ENCODE measurements at regions not wholly inside any gene's neighbourhood (a gene's known extent, or its start where the extent isn't known, plus 50 kb on each side); places are given as distances from the start of the nearest gene placed in this dataset.

DNA sequence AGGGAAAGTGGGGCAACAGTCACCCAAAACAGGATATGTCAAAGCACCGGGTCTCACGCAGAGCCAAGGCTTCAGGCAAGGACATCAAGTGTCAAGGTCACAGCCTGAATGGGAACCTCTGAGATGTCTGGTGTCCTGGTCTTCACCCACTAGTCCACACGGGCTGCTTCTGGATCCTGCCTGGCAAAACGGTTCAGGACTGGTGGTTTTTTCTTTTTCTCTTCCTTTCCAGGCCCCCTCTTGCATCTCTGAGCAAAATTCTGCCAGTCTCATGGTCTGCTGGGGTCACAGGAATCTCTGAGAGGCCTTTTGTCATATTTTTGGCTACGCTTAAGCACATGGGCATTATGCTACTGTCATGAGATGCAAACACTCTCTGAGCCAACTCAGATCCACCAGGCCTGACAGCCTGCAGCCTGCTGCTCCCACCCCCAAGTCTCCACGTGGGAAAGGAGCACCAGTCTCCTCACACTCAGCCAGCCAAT lies 518.2 kb upstream of the ZEB2 start:
- no peak overlapping the region for H3K4me3 ChIP-seq (ENCODE audit: low read depth, low read length)
- DNase-seq (ENCODE audit: low read depth in 4 of 6, low spot score in 6 of 6): no peak
- H3K9me3 ChIP-seq (ENCODE audit: control insufficient read depth, insufficient read depth, low read length): no peaks in the 10 kb centered on the region
- WGBS (ENCODE audit: insufficient coverage): 98% methylated on average over 5 of the region's 6 CpGs
- H3K27me3 ChIP-seq (ENCODE audit: control insufficient read depth, insufficient read depth, low read length): no peaks in the 10 kb centered on the region
- H3K27ac ChIP-seq (ENCODE audit: low read depth, low read length): peak overlapping the region; percentile 18
- no peaks in the 10 kb centered on the region for H3K36me3 ChIP-seq (ENCODE audit: control insufficient read depth, insufficient read depth, low read length)
- H3K4me1 ChIP-seq (ENCODE audit: control insufficient read depth, insufficient read depth, low read length): peaks cover 5% of the 10 kb centered on the region

DNA sequence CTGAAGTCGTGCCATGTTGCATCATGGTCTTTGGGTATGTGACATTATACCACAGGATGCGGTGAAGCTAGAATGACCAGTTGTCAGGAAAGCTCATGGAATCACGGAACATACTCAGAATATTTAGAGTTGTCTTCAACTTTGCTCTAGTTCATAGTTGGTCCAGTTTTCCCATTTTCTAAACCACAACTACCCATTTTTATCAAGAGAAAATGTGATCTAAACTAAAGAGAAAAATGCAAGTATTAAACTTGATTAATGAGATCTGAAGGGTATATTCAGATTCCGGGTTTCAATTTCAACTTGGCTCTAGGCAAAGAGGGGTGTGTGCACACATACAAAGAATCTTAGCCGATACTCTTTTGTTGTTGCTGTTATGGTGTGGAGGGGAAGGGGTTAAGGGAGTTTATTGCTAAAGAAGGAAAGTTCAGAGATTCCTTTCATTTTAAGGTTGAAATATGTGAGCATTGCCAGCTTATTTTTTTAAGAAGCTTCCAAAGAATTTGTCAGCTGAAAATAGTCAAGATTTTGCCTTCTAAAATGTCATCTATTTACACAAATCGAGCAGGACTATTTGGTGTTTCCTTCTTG lies 516.6 kb upstream of the ZEB2 start:
- H3K36me3 ChIP-seq (ENCODE audit: control insufficient read depth, insufficient read depth, low read length): no peaks in the 10 kb centered on the region
- no peak overlapping the region for H3K4me3 ChIP-seq (ENCODE audit: low read depth, low read length)
- no peaks in the 10 kb centered on the region for H3K9me3 ChIP-seq (ENCODE audit: control insufficient read depth, insufficient read depth, low read length)
- peaks cover 5% of the 10 kb centered on the region for H3K4me1 ChIP-seq (ENCODE audit: control insufficient read depth, insufficient read depth, low read length)
- H3K27me3 ChIP-seq (ENCODE audit: control insufficient read depth, insufficient read depth, low read length): no peaks in the 10 kb centered on the region
- no peak for DNase-seq (ENCODE audit: low read depth in 4 of 6, low spot score in 6 of 6)
- 50% methylated on average over 1 of the region's 6 CpGs for WGBS (ENCODE audit: insufficient coverage)
- H3K27ac ChIP-seq (ENCODE audit: low read depth, low read length): no peak overlapping the region

- Histone ChIP-seq H3K27me3 (ENCODE audit: control insufficient read depth, insufficient read depth, low read length) (no peaks in the 10 kb centered on the region), H3K27ac (ENCODE audit: low read depth, low read length) (no peak overlapping the region), H3K36me3 (ENCODE audit: control insufficient read depth, insufficient read depth, low read length) (no peaks in the 10 kb centered on the region), H3K4me3 (ENCODE audit: low read depth, low read length) (no peak overlapping the region), H3K4me1 (ENCODE audit: control insufficient read depth, insufficient read depth, low read length) (peaks cover 5% of the 10 kb centered on the region), H3K9me3 (ENCODE audit: control insufficient read depth, insufficient read depth, low read length) (no peaks in the 10 kb centered on the region)
- no CpG with 5 or more reads among the region's 1 CpG for WGBS (ENCODE audit: insufficient coverage)
- DNase-seq (ENCODE audit: low read depth in 4 of 6, low spot score in 6 of 6): no peak
These were observed 514.6 kb upstream of the ZEB2 start for GRCh38 chr2:145034511-145034910.

- H3K4me3 ChIP-seq (ENCODE audit: low read depth, low read length): no peak overlapping the region
- peaks cover 5% of the 10 kb centered on the region for H3K4me1 ChIP-seq (ENCODE audit: control insufficient read depth, insufficient read depth, low read length)
- H3K9me3 ChIP-seq (ENCODE audit: control insufficient read depth, insufficient read depth, low read length): no peaks in the 10 kb centered on the region
- H3K27ac ChIP-seq (ENCODE audit: low read depth, low read length): no peak overlapping the region
- H3K36me3 ChIP-seq (ENCODE audit: control insufficient read depth, insufficient read depth, low read length): no peaks in the 10 kb centered on the region
- WGBS (ENCODE audit: insufficient coverage): 100% methylated on average over 1 of the region's 1 CpG
- no peaks in the 10 kb centered on the region for H3K27me3 ChIP-seq (ENCODE audit: control insufficient read depth, insufficient read depth, low read length)
- DNase-seq (ENCODE audit: low read depth in 4 of 6, low spot score in 6 of 6): no peak
These were observed 513.5 kb upstream of the ZEB2 start for GRCh38 chr2:145033438-145033837.

- Histone ChIP-seq H3K4me1 (ENCODE audit: control insufficient read depth, insufficient read depth, low read length) (no peaks in the 10 kb centered on the region), H3K27ac (ENCODE audit: low read depth, low read length) (no peak overlapping the region), H3K4me3 (ENCODE audit: low read depth, low read length) (no peak overlapping the region), H3K36me3 (ENCODE audit: control insufficient read depth, insufficient read depth, low read length) (no peaks in the 10 kb centered on the region), H3K9me3 (ENCODE audit: control insufficient read depth, insufficient read depth, low read length) (no peaks in the 10 kb centered on the region), H3K27me3 (ENCODE audit: control insufficient read depth, insufficient read depth, low read length) (no peaks in the 10 kb centered on the region)
- no peak for DNase-seq (ENCODE audit: low read depth in 4 of 6, low spot score in 6 of 6)
- WGBS (ENCODE audit: insufficient coverage): 72% methylated on average over 1 of the region's 2 CpGs
These were observed 512.9 kb upstream of the ZEB2 start for GRCh38 chr2:145032791-145033190.

DNA sequence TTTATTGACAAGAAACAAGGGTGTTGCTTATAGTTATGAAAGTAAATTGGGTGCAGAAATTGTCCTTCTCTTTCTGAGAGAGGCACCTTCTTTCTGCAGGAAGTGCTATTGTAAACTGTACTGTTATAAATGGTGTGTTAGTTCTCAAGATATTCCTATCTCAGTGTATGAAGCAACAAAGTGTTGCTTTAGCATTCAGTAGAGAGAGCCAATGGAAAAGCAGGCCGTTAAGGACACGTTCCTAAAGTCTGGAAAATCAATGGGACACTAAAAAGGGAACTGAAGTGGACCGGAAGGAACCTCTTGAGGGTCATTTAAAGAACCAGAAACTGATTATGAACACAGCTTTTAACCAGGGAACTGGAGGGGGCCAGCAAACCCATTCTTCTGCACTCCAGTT lies 510.0 kb upstream of the ZEB2 start:
- H3K4me1 ChIP-seq (ENCODE audit: control insufficient read depth, insufficient read depth, low read length): no peaks in the 10 kb centered on the region
- H3K27me3 ChIP-seq (ENCODE audit: control insufficient read depth, insufficient read depth, low read length): no peaks in the 10 kb centered on the region
- no CpG with 5 or more reads among the region's 3 CpGs for WGBS (ENCODE audit: insufficient coverage)
- no peak overlapping the region for H3K27ac ChIP-seq (ENCODE audit: low read depth, low read length)
- H3K9me3 ChIP-seq (ENCODE audit: control insufficient read depth, insufficient read depth, low read length): no peaks in the 10 kb centered on the region
- H3K36me3 ChIP-seq (ENCODE audit: control insufficient read depth, insufficient read depth, low read length): no peaks in the 10 kb centered on the region
- no peak for DNase-seq (ENCODE audit: low read depth in 4 of 6, low spot score in 6 of 6)
- H3K4me3 ChIP-seq (ENCODE audit: low read depth, low read length): no peak overlapping the region

DNA sequence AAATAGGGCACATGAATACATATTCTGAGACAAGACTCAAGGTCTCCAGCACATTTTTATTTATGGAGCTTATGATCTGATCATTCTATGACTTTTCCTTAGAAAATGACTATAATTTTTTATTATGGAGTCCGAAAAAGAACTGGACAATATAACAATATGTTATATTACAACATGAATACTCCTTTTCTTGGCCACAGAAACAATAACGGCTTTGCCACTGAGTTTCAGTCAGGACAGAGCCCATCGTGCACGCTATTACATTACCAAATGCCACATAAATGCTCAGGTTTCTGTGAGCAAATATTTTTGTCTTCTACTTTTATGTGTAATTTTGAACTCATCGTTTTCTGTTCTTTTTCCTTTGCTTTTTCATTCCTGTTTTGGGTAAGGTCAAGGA lies 509.2 kb upstream of the ZEB2 start:
- no peaks in the 10 kb centered on the region for H3K4me1 ChIP-seq (ENCODE audit: control insufficient read depth, insufficient read depth, low read length)
- WGBS (ENCODE audit: insufficient coverage): no CpG with 5 or more reads among the region's 5 CpGs
- DNase-seq (ENCODE audit: low read depth in 4 of 6, low spot score in 6 of 6): no peak
- H3K27ac ChIP-seq (ENCODE audit: low read depth, low read length): no peak overlapping the region
- no peaks in the 10 kb centered on the region for H3K27me3 ChIP-seq (ENCODE audit: control insufficient read depth, insufficient read depth, low read length)
- H3K9me3 ChIP-seq (ENCODE audit: control insufficient read depth, insufficient read depth, low read length): no peaks in the 10 kb centered on the region
- H3K36me3 ChIP-seq (ENCODE audit: control insufficient read depth, insufficient read depth, low read length): no peaks in the 10 kb centered on the region
- H3K4me3 ChIP-seq (ENCODE audit: low read depth, low read length): no peak overlapping the region

- H3K4me3 ChIP-seq (ENCODE audit: low read depth, low read length): no peak overlapping the region
- H3K27ac ChIP-seq (ENCODE audit: low read depth, low read length): no peak overlapping the region
- WGBS (ENCODE audit: insufficient coverage): no CpG with 5 or more reads among the region's 8 CpGs
- no peaks in the 10 kb centered on the region for H3K4me1 ChIP-seq (ENCODE audit: control insufficient read depth, insufficient read depth, low read length)
- no peaks in the 10 kb centered on the region for H3K27me3 ChIP-seq (ENCODE audit: control insufficient read depth, insufficient read depth, low read length)
- peak in 1 of 6 donors; percentile 12 for DNase-seq (ENCODE audit: low read depth in 4 of 6, low spot score in 6 of 6)
- no peaks in the 10 kb centered on the region for H3K36me3 ChIP-seq (ENCODE audit: control insufficient read depth, insufficient read depth, low read length)
- H3K9me3 ChIP-seq (ENCODE audit: control insufficient read depth, insufficient read depth, low read length): no peaks in the 10 kb centered on the region
These were observed 508.4 kb upstream of the ZEB2 start for GRCh38 chr2:145028101-145028920.

GRCh38 chr2:145026456-145027455 lies 506.8 kb upstream of the ZEB2 start:
- H3K4me3 ChIP-seq (ENCODE audit: low read depth, low read length): no peak overlapping the region
- no peak overlapping the region for H3K27ac ChIP-seq (ENCODE audit: low read depth, low read length)
- DNase-seq (ENCODE audit: low read depth in 4 of 6, low spot score in 6 of 6): no peak
- no peaks in the 10 kb centered on the region for H3K9me3 ChIP-seq (ENCODE audit: control insufficient read depth, insufficient read depth, low read length)
- 83% methylated on average over 5 of the region's 13 CpGs for WGBS (ENCODE audit: insufficient coverage)
- H3K4me1 ChIP-seq (ENCODE audit: control insufficient read depth, insufficient read depth, low read length): no peaks in the 10 kb centered on the region
- H3K27me3 ChIP-seq (ENCODE audit: control insufficient read depth, insufficient read depth, low read length): no peaks in the 10 kb centered on the region
- H3K36me3 ChIP-seq (ENCODE audit: control insufficient read depth, insufficient read depth, low read length): no peaks in the 10 kb centered on the region
